ENCODE measurements at regions not wholly inside any gene's neighbourhood (a gene's known extent, or its start where the extent isn't known, plus 50 kb on each side); places are given as distances from the start of the nearest gene placed in this dataset.
"Not testable (repeated sequence)": the region's sequence is repeated elsewhere in the genome, so short reads cannot be mapped to it uniquely, and the experiment has no call there.

- no peaks in the 10 kb centered on the region for H3K27me3 ChIP-seq (ENCODE audit: low read length)
- no TSS peak for BruUV-seq (replicated peaks)
- TF ChIP-seq CTCF (conservative IDR thresholded peaks at IDR 0.05; ENCODE audit: low read depth, low read length), result no peak
- no peaks in the 10 kb centered on the region for H3K79me2 ChIP-seq (ENCODE audit: low read length)
- H3K4me2 ChIP-seq (ENCODE audit: low read length), result no peak overlapping the region
- no peaks in the 10 kb centered on the region for H4K20me1 ChIP-seq (ENCODE audit: low read length)
- DNase-seq (no peak), ATAC-seq (no peak)
- no peaks in the 10 kb centered on the region for H3K9me2 ChIP-seq (replicated peaks; ENCODE audit: low read length)
- no peak overlapping the region for H3K9ac ChIP-seq (ENCODE audit: low read length)
- no peaks in the 10 kb centered on the region for H3K4me1 ChIP-seq (ENCODE audit: insufficient read depth, low read length)
- H3K27ac ChIP-seq (ENCODE audit: low read length), result no peak overlapping the region
- no peak overlapping the region for H3K4me3 ChIP-seq (ENCODE audit: low read length)
- intact Hi-C loops (cut with micrococcal nuclease), result no loop called here
- peaks cover 8% of the 10 kb centered on the region for H3K9me3 ChIP-seq (ENCODE audit: low read length)
- H2AFZ ChIP-seq (ENCODE audit: low read length), result no peak overlapping the region
- ChIA-PET CTCF (no interaction called here), POLR2A (ENCODE audit: unreplicated experiment) (no interaction called here)
- H3K36me3 ChIP-seq (ENCODE audit: low read depth, low read length), result no peaks in the 10 kb centered on the region; the same call in 1 of the 2 replicates
- no peaks in the 10 kb centered on the region for H3F3A ChIP-seq (ENCODE audit: low read length, unreplicated experiment)
These were observed 1207.4 kb downstream of the TMEM121 start for GRCh38 chr14:106733771-106734170.

GRCh38 chr14:106737021-106737420 is 1210.6 kb downstream of the TMEM121 start:
- ATAC-seq, result no peak
- DNase-seq, result no peak
- BruUV-seq (replicated peaks), result no TSS peak
- peaks cover 7% of the 10 kb centered on the region for H3K9me3 ChIP-seq (ENCODE audit: low read length)
- H3K4me3 ChIP-seq (ENCODE audit: low read length), result no peak overlapping the region
- H3K79me2 ChIP-seq (ENCODE audit: low read length), result no peaks in the 10 kb centered on the region
- H3K36me3 ChIP-seq (ENCODE audit: low read depth, low read length), result no peaks in the 10 kb centered on the region; the same call in 1 of the 2 replicates
- H4K20me1 ChIP-seq (ENCODE audit: low read length), result no peaks in the 10 kb centered on the region
- H3K9ac ChIP-seq (ENCODE audit: low read length), result no peak overlapping the region
- CTCF ChIA-PET, result no interaction called here
- no peak overlapping the region for H3K4me2 ChIP-seq (ENCODE audit: low read length)
- no peaks in the 10 kb centered on the region for H3F3A ChIP-seq (ENCODE audit: low read length, unreplicated experiment)
- intact Hi-C loops (cut with micrococcal nuclease), result no loop called here
- no peak overlapping the region for H2AFZ ChIP-seq (ENCODE audit: low read length)
- H3K4me1 ChIP-seq (ENCODE audit: insufficient read depth, low read length), result no peaks in the 10 kb centered on the region
- no peaks in the 10 kb centered on the region for H3K27me3 ChIP-seq (ENCODE audit: low read length)
- H3K9me2 ChIP-seq (replicated peaks; ENCODE audit: low read length), result no peaks in the 10 kb centered on the region
- H3K27ac ChIP-seq (ENCODE audit: low read length), result no peak overlapping the region
- POLR2A ChIA-PET (ENCODE audit: unreplicated experiment), result no interaction called here
- TF ChIP-seq EZH2phosphoT487 (IDR thresholded peaks at IDR 0.05; ENCODE audit: borderline replicate concordance, low read length), result no peak
- TF ChIP-seq CTCF (conservative IDR thresholded peaks at IDR 0.05; ENCODE audit: low read depth, low read length), result no peak
- TF ChIP-seq EZH2 (IDR thresholded peaks at IDR 0.05; ENCODE audit: low read length, unreplicated experiment), result no peak

GRCh38 chr14:106738075-106738474 is 1211.7 kb downstream of the TMEM121 start:
- H3K79me2 ChIP-seq (ENCODE audit: low read length), result no peaks in the 10 kb centered on the region
- no peak for ATAC-seq
- H3K9ac ChIP-seq (ENCODE audit: low read length), result no peak overlapping the region
- H3K4me1 ChIP-seq (ENCODE audit: insufficient read depth, low read length), result no peaks in the 10 kb centered on the region
- no peaks in the 10 kb centered on the region; the same call in 1 of the 2 replicates for H3K36me3 ChIP-seq (ENCODE audit: low read depth, low read length)
- 0 out of 2 replicates have a peak, but pooled peaks cover 3% of the 10 kb centered on the region for H3K9me3 ChIP-seq (ENCODE audit: low read length)
- no peaks in the 10 kb centered on the region for H3K27me3 ChIP-seq (ENCODE audit: low read length)
- DNase-seq, result no peak
- no peak overlapping the region for H2AFZ ChIP-seq (ENCODE audit: low read length)
- H4K20me1 ChIP-seq (ENCODE audit: low read length), result no peaks in the 10 kb centered on the region
- ChIA-PET POLR2A (ENCODE audit: unreplicated experiment) (no interaction called here), CTCF (no interaction called here)
- no peaks in the 10 kb centered on the region for H3K9me2 ChIP-seq (replicated peaks; ENCODE audit: low read length)
- no peak for TF ChIP-seq EZH2 (IDR thresholded peaks at IDR 0.05; ENCODE audit: low read length, unreplicated experiment)
- no peak for TF ChIP-seq EZH2phosphoT487 (IDR thresholded peaks at IDR 0.05; ENCODE audit: borderline replicate concordance, low read length)
- no peak for TF ChIP-seq CTCF (conservative IDR thresholded peaks at IDR 0.05; ENCODE audit: low read depth, low read length)
- H3K4me3 ChIP-seq (ENCODE audit: low read length), result no peak overlapping the region
- no peak overlapping the region for H3K27ac ChIP-seq (ENCODE audit: low read length)
- H3F3A ChIP-seq (ENCODE audit: low read length, unreplicated experiment), result no peaks in the 10 kb centered on the region
- H3K4me2 ChIP-seq (ENCODE audit: low read length), result no peak overlapping the region
- intact Hi-C loops (cut with micrococcal nuclease), result no loop called here
- no TSS peak for BruUV-seq (replicated peaks)

GRCh38 chr14:106738598-106739258 is 1212.3 kb downstream of the TMEM121 start:
- H3K4me3 ChIP-seq (ENCODE audit: low read length); H3K9ac ChIP-seq (ENCODE audit: low read length); intact Hi-C loops (cut with micrococcal nuclease); H3K36me3 ChIP-seq (ENCODE audit: low read depth, low read length); H3K4me1 ChIP-seq (ENCODE audit: insufficient read depth, low read length); H4K20me1 ChIP-seq (ENCODE audit: low read length); H3K27ac ChIP-seq (ENCODE audit: low read length); BruUV-seq (replicated peaks); H3K4me2 ChIP-seq (ENCODE audit: low read length); POLR2A ChIA-PET (ENCODE audit: unreplicated experiment); ATAC-seq; H3K79me2 ChIP-seq (ENCODE audit: low read length); H2AFZ ChIP-seq (ENCODE audit: low read length); H3F3A ChIP-seq (ENCODE audit: low read length, unreplicated experiment); DNase-seq; H3K9me2 ChIP-seq (replicated peaks; ENCODE audit: low read length); H3K9me3 ChIP-seq (ENCODE audit: low read length); H3K27me3 ChIP-seq (ENCODE audit: low read length); CTCF ChIA-PET: not testable (repeated sequence)
